Body of pancreas (tissue), 4 donors: ENCODE measurements at regions not wholly inside any gene's neighbourhood (a gene's known extent, or its start where the extent isn't known, plus 50 kb on each side); places are given as distances from the start of the nearest gene placed in this dataset.
"Not testable (repeated sequence)": the region's sequence is repeated elsewhere in the genome, so short reads cannot be mapped to it uniquely, and the experiment has no call there.

Experiments
- ATAC-seq: fragments of 150-250 bp; one replicate; pipeline ENCODE4 v1.9.1; 2016
- DNase-seq, 4 donors: peaks; one replicate each; pipeline ENCODE4 v3.0.0-alpha.2; 2019
- H3K27ac ChIP-seq, 4 donors: fragments of 200-600 bp; sonication (generic); 1 replicate in 3 of 4; 2 replicates in 1 of 4; pipeline versions ENCODE4 v1.5.1 to v1.6.1; 2016 to 2019; ENCODE audit warnings: mild to moderate bottlenecking in 1 of 4, mixed read lengths in 1 of 4, moderate library complexity in 1 of 4
- H3K27me3 ChIP-seq, 2 donors: fragments of 200-600 bp; sonication (generic); one replicate each; pipeline ENCODE4 v1.6.0; 2016; ENCODE audit warnings: mild to moderate bottlenecking in 1 of 2
- H3K36me3 ChIP-seq, 2 donors: fragments of 200-600 bp; sonication (generic); replicated peaks in 1 of 2; 2 replicates each; pipeline ENCODE4 v1.5.1; 2016; ENCODE audit warnings: low read depth in 2 of 2; ENCODE audit not compliant: insufficient read depth in 1 of 2
- H3K4me1 ChIP-seq: fragments of 200-600 bp; sonication (generic); one replicate; pipeline ENCODE4 v1.6.0; 2016
- H3K4me3 ChIP-seq, 2 donors: fragments of 200-600 bp; sonication (generic); 1 replicate in 1 of 2; 2 replicates in 1 of 2; pipeline ENCODE4 v1.5.1; 2016 to 2019
- H3K9me3 ChIP-seq, 3 donors: fragments of 200-600 bp; sonication (generic); 1 replicate in 2 of 3; 2 replicates in 1 of 3; pipeline ENCODE4 v1.5.1; 2016
- CTCF ChIP-seq, 7 experiments: fragments of 450-650 bp in 4 of 7; fragments of 200-600 bp in 3 of 7; sonication (generic) in 3 of 7; IDR thresholded peaks; one replicate each; pipeline ENCODE4 v1.5.1; 2016 to 2019; ENCODE audit warnings: antibody characterized with exemption in 7 of 7
- POLR2A ChIP-seq, 3 donors: fragments of 450-650 bp; IDR thresholded peaks; one replicate each; pipeline ENCODE4 v1.6.1; 2016; ENCODE audit warnings: antibody characterized with exemption in 3 of 3, mild to moderate bottlenecking in 2 of 3
- WGBS, 2 donors: methylation state at CpG; one replicate each; pipeline ENCODE4 v1.1.5; 2017; 5-methylcytosine and 5-hydroxymethylcytosine counted together
- intact Hi-C: fragments of 100-400 bp; cut with DNase I; formaldehyde crosslinking; loops from one replicate; pipeline ENCODE4 v1.15.1; 2023

- H3K9me3 ChIP-seq = no peaks in the 10 kb centered on the region
- TF ChIP-seq POLR2A (IDR thresholded peaks at IDR 0.05) (no peak), CTCF (IDR thresholded peaks at IDR 0.05) (no peak)
- no peaks in the 10 kb centered on the region for H3K4me1 ChIP-seq
- no peak overlapping the region for H3K27ac ChIP-seq
- no peak for ATAC-seq
- intact Hi-C loops = no loop called here
- WGBS, 2 donors = 84 to 86% methylated on average over 2 of the region's 2 CpGs
- DNase-seq = no peak
- H3K27me3 ChIP-seq = no peaks in the 10 kb centered on the region
- no peak overlapping the region for H3K4me3 ChIP-seq
- H3K36me3 ChIP-seq = no peaks in the 10 kb centered on the region
Observed at GRCh38 chr7:54946271-54946670, 72.5 kb upstream of the EGFR start.

GRCh38 chr7:54946764-54947163 is 72.1 kb upstream of the EGFR start:
- ATAC-seq (no peak), DNase-seq (no peak)
- WGBS, 2 donors = 38 to 48% methylated on average over 3 of the region's 3 CpGs

GRCh38 chr7:54947266-54947665 is 71.6 kb upstream of the EGFR start:
- no peaks in the 10 kb centered on the region for H3K9me3 ChIP-seq
- no peaks in the 10 kb centered on the region for H3K36me3 ChIP-seq
- no peak for ATAC-seq
- H3K4me3 ChIP-seq = no peak overlapping the region
- DNase-seq = no peak
- 88 to 94% methylated on average over 4 of the region's 4 CpGs for WGBS, 2 donors
- no peak for TF ChIP-seq CTCF (IDR thresholded peaks at IDR 0.05)
- TF ChIP-seq POLR2A (IDR thresholded peaks at IDR 0.05) = no peak
- H3K27ac ChIP-seq = no peak overlapping the region
- no peaks in the 10 kb centered on the region for H3K27me3 ChIP-seq
- intact Hi-C loops = no loop called here
- no peaks in the 10 kb centered on the region for H3K4me1 ChIP-seq

More at GRCh38 chr7:54946764-54947163, 72.1 kb upstream of the EGFR start:
- intact Hi-C loops = no loop called here
- Histone ChIP-seq H3K9me3 (no peaks in the 10 kb centered on the region), H3K4me1 (no peaks in the 10 kb centered on the region), H3K27me3 (no peaks in the 10 kb centered on the region), H3K27ac (no peak overlapping the region), H3K4me3 (no peak overlapping the region), H3K36me3 (no peaks in the 10 kb centered on the region)
- TF ChIP-seq POLR2A (IDR thresholded peaks at IDR 0.05) (no peak), CTCF (IDR thresholded peaks at IDR 0.05) (no peak)

GRCh38 chr7:54949514-54949913 is 69.3 kb upstream of the EGFR start:
- H3K4me3 ChIP-seq, intact Hi-C loops, ATAC-seq, DNase-seq, H3K4me1 ChIP-seq, H3K9me3 ChIP-seq, H3K27ac ChIP-seq, H3K36me3 ChIP-seq, H3K27me3 ChIP-seq: not testable (repeated sequence)
- 73 to 78% methylated on average over 1 of the region's 1 CpG for WGBS, 2 donors

- ATAC-seq (no peak), DNase-seq (no peak)
- H3K9me3 ChIP-seq = no peaks in the 10 kb centered on the region
- intact Hi-C loops = no loop called here
- 57 to 74% methylated on average over 2 of the region's 2 CpGs for WGBS, 2 donors
- no peaks in the 10 kb centered on the region for H3K4me1 ChIP-seq
- H3K4me3 ChIP-seq = no peak overlapping the region
- no peak for TF ChIP-seq CTCF (IDR thresholded peaks at IDR 0.05)
- no peak for TF ChIP-seq POLR2A (IDR thresholded peaks at IDR 0.05)
- no peaks in the 10 kb centered on the region for H3K36me3 ChIP-seq
- H3K27me3 ChIP-seq = no peaks in the 10 kb centered on the region
- no peak overlapping the region for H3K27ac ChIP-seq
Observed at GRCh38 chr7:54955296-54955695, 63.5 kb upstream of the EGFR start.
